ENCODE measurements at regions not wholly inside any gene's neighbourhood (a gene's known extent, or its start where the extent isn't known, plus 50 kb on each side); places are given as distances from the start of the nearest gene placed in this dataset.

DNA sequence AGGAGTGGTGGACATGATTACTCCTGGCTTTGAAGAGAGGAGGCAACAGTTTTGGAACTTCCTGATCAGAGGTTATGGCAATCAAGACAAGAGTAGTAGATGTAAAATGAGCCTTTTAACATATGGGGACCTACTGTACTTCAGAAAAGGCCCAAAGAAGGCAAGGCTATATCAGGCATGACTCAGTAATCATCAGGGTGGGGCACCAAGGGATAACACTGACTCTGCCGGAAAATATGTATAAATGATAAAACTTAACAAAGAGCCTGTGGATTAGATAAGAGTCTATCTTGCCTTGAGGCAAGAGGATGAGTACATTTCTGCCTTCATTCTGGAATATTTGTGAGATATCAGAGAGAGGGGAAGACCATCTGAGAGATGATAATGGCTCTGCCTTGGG, 1389.9 kb upstream of the MAP3K7 start:
- no peak overlapping the region for H3K9ac ChIP-seq (ENCODE audit: low read depth, low read length)
- no peak overlapping the region for H3K27ac ChIP-seq (ENCODE audit: low read depth, low read length)
- H3K4me1 ChIP-seq (ENCODE audit: control insufficient read depth, insufficient read depth, low read length), result no peaks in the 10 kb centered on the region
- H3K9me3 ChIP-seq (ENCODE audit: control insufficient read depth, insufficient read depth, low read length), result peaks cover 3% of the 10 kb centered on the region; the same call in 1 of the 2 replicates
- H3K4me3 ChIP-seq (ENCODE audit: low read depth, low read length), result no peak overlapping the region
- no peaks in the 10 kb centered on the region for H3K36me3 ChIP-seq (ENCODE audit: control insufficient read depth, insufficient read depth, low read length)
- H3K27me3 ChIP-seq (ENCODE audit: control insufficient read depth, insufficient read depth, low read length), result no peaks in the 10 kb centered on the region

DNA sequence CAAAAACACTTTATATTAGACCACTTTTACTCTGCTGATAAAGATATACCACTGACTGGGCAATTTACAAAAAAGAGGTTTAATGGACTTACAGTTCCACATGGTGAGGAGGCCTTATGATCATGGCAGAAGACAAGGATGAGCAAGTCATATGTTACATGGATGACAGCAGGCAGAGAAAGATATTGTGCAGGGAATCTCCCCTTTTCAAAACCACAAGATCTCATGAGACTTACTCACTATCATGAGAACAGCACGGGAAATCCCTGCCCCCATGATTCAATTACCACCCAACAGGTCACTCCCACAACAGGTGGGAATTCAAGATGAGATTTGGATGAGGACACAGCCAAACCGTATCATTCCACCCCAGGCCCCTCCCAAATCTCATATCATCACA, 1383.8 kb upstream of the MAP3K7 start:
- Histone ChIP-seq H3K4me1 (ENCODE audit: control insufficient read depth, insufficient read depth, low read length) (no peaks in the 10 kb centered on the region), H3K36me3 (ENCODE audit: control insufficient read depth, insufficient read depth, low read length) (no peaks in the 10 kb centered on the region), H3K4me3 (ENCODE audit: low read depth, low read length) (no peak overlapping the region), H3K9me3 (ENCODE audit: control insufficient read depth, insufficient read depth, low read length) (peaks cover 15% of the 10 kb centered on the region), H3K27ac (ENCODE audit: low read depth, low read length) (no peak overlapping the region), H3K9ac (ENCODE audit: low read depth, low read length) (no peak overlapping the region), H3K27me3 (ENCODE audit: control insufficient read depth, insufficient read depth, low read length) (no peaks in the 10 kb centered on the region)

DNA sequence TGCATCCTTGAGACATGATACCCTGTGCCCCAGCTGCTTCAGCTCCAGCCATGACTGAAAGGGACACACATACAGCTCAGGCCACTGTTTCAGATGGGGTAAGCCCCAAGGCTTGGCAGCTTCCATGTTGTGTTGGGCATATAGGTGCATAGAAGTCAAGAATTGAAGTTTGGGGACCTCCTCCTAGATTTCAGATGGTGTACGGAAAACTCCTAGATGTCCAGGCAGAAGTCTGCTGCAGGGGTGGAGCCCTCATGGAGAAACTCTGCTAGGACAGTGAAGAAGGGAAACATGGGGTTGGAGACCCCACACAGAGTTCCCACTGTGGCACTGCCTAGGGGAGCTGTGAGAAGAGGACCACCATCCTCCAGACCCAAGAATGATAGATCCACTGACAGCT, 1379.0 kb upstream of the MAP3K7 start:
- peaks cover 14% of the 10 kb centered on the region for H3K9me3 ChIP-seq (ENCODE audit: control insufficient read depth, insufficient read depth, low read length)
- H3K4me3 ChIP-seq (ENCODE audit: low read depth, low read length), result no peak overlapping the region
- H3K36me3 ChIP-seq (ENCODE audit: control insufficient read depth, insufficient read depth, low read length), result no peaks in the 10 kb centered on the region
- no peaks in the 10 kb centered on the region for H3K27me3 ChIP-seq (ENCODE audit: control insufficient read depth, insufficient read depth, low read length)
- no peak overlapping the region for H3K9ac ChIP-seq (ENCODE audit: low read depth, low read length)
- no peaks in the 10 kb centered on the region for H3K4me1 ChIP-seq (ENCODE audit: control insufficient read depth, insufficient read depth, low read length)
- H3K27ac ChIP-seq (ENCODE audit: low read depth, low read length), result no peak overlapping the region

- Histone ChIP-seq H3K9me3 (ENCODE audit: control insufficient read depth, insufficient read depth, low read length) (peaks cover 12% of the 10 kb centered on the region), H3K36me3 (ENCODE audit: control insufficient read depth, insufficient read depth, low read length) (no peaks in the 10 kb centered on the region), H3K4me3 (ENCODE audit: low read depth, low read length) (no peak overlapping the region), H3K4me1 (ENCODE audit: control insufficient read depth, insufficient read depth, low read length) (no peaks in the 10 kb centered on the region), H3K27ac (ENCODE audit: low read depth, low read length) (no peak overlapping the region), H3K9ac (ENCODE audit: low read depth, low read length) (no peak overlapping the region), H3K27me3 (ENCODE audit: control insufficient read depth, insufficient read depth, low read length) (no peaks in the 10 kb centered on the region)
Observed at GRCh38 chr6:91961671-91962070, 1374.8 kb upstream of the MAP3K7 start.

GRCh38 chr6:91961236-91961635, 1374.4 kb upstream of the MAP3K7 start:
- Histone ChIP-seq H3K4me1 (ENCODE audit: control insufficient read depth, insufficient read depth, low read length) (no peaks in the 10 kb centered on the region), H3K36me3 (ENCODE audit: control insufficient read depth, insufficient read depth, low read length) (no peaks in the 10 kb centered on the region), H3K4me3 (ENCODE audit: low read depth, low read length) (no peak overlapping the region), H3K27ac (ENCODE audit: low read depth, low read length) (no peak overlapping the region), H3K9me3 (ENCODE audit: control insufficient read depth, insufficient read depth, low read length) (peaks cover 8% of the 10 kb centered on the region), H3K27me3 (ENCODE audit: control insufficient read depth, insufficient read depth, low read length) (no peaks in the 10 kb centered on the region), H3K9ac (ENCODE audit: low read depth, low read length) (no peak overlapping the region)

DNA sequence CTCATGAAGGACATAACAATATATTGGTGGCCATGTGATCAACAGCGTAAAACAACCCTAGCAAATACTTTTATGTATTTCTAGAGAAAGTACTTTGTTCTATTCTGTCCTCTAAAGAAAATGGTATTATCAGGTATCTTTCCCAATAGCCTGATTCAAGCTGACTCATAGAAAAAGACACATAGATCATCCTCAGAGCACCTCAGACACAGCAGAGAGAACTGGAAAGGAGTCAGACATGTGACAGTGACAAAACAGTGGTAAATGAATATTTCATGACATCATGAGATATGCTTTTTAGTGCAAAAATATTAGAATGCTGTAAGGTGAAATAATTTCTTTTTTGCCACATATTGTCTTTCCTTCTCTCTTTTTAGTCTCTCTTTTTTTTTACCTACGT, 1355.0 kb upstream of the MAP3K7 start:
- Histone ChIP-seq H3K9me3 (ENCODE audit: control insufficient read depth, insufficient read depth, low read length) (peaks cover 8% of the 10 kb centered on the region), H3K4me3 (ENCODE audit: low read depth, low read length) (no peak overlapping the region), H3K27ac (ENCODE audit: low read depth, low read length) (no peak overlapping the region), H3K36me3 (ENCODE audit: control insufficient read depth, insufficient read depth, low read length) (no peaks in the 10 kb centered on the region), H3K9ac (ENCODE audit: low read depth, low read length) (no peak overlapping the region), H3K4me1 (ENCODE audit: control insufficient read depth, insufficient read depth, low read length) (no peaks in the 10 kb centered on the region), H3K27me3 (ENCODE audit: control insufficient read depth, insufficient read depth, low read length) (no peaks in the 10 kb centered on the region)

GRCh38 chr6:91940801-91941200, 1353.9 kb upstream of the MAP3K7 start:
- Histone ChIP-seq H3K9ac (ENCODE audit: low read depth, low read length) (no peak overlapping the region), H3K36me3 (ENCODE audit: control insufficient read depth, insufficient read depth, low read length) (no peaks in the 10 kb centered on the region), H3K27ac (ENCODE audit: low read depth, low read length) (no peak overlapping the region), H3K9me3 (ENCODE audit: control insufficient read depth, insufficient read depth, low read length) (0 out of 2 replicates have a peak, but pooled peaks cover 3% of the 10 kb centered on the region), H3K27me3 (ENCODE audit: control insufficient read depth, insufficient read depth, low read length) (no peaks in the 10 kb centered on the region), H3K4me1 (ENCODE audit: control insufficient read depth, insufficient read depth, low read length) (no peaks in the 10 kb centered on the region), H3K4me3 (ENCODE audit: low read depth, low read length) (no peak overlapping the region)

DNA sequence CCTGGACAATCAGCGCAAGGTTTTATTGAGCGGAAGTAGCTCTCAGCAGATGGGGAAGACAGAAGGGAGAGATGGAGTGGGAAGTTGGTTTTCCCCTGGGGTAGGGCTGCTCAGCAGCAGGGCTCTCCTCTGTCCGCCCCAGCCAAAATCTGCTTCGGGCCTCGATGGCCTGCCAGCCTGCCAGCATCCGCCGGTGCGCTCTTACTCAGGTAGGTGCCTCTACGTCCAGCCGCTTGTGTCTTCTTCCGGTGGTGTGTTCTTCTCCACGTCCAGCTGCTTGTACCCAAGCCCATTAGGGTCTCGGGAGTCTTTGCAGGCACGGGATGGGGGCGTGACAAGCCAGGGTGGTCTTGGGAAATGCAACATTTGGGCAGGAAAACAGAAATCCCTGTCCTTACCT, 1340.0 kb upstream of the MAP3K7 start:
- Histone ChIP-seq H3K9ac (ENCODE audit: low read depth, low read length) (no peak overlapping the region), H3K27ac (ENCODE audit: low read depth, low read length) (no peak overlapping the region), H3K27me3 (ENCODE audit: control insufficient read depth, insufficient read depth, low read length) (no peaks in the 10 kb centered on the region), H3K9me3 (ENCODE audit: control insufficient read depth, insufficient read depth, low read length) (no peaks in the 10 kb centered on the region), H3K4me3 (ENCODE audit: low read depth, low read length) (no peak overlapping the region), H3K36me3 (ENCODE audit: control insufficient read depth, insufficient read depth, low read length) (no peaks in the 10 kb centered on the region), H3K4me1 (ENCODE audit: control insufficient read depth, insufficient read depth, low read length) (no peaks in the 10 kb centered on the region)

DNA sequence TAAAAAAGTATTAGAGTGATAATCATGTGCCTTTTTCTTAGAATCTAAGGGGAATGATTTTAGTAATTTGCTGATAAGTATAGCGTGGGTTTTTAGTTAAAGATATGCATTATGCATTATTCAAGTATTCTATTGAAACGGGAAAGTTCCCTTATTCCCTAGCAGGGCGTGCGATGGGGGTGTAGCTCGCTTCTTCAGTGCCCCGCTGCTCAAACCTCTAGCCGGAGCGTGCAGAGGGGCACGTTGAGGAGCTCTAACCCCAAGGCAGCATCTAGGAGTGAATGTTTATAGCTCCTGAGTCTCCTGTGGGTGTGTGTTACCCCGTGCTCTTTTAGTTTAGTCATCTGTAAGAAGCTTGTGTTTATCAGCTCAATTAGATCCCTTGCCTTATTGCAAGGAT, 1339.5 kb upstream of the MAP3K7 start:
- H3K36me3 ChIP-seq (ENCODE audit: control insufficient read depth, insufficient read depth, low read length), result no peaks in the 10 kb centered on the region
- H3K9me3 ChIP-seq (ENCODE audit: control insufficient read depth, insufficient read depth, low read length), result no peaks in the 10 kb centered on the region
- no peaks in the 10 kb centered on the region for H3K27me3 ChIP-seq (ENCODE audit: control insufficient read depth, insufficient read depth, low read length)
- H3K4me1 ChIP-seq (ENCODE audit: control insufficient read depth, insufficient read depth, low read length), result no peaks in the 10 kb centered on the region
- H3K4me3 ChIP-seq (ENCODE audit: low read depth, low read length), result no peak overlapping the region
- no peak overlapping the region for H3K9ac ChIP-seq (ENCODE audit: low read depth, low read length)
- no peak overlapping the region for H3K27ac ChIP-seq (ENCODE audit: low read depth, low read length)

- H3K4me3 ChIP-seq (ENCODE audit: low read depth, low read length), result no peak overlapping the region
- no peaks in the 10 kb centered on the region for H3K36me3 ChIP-seq (ENCODE audit: control insufficient read depth, insufficient read depth, low read length)
- no peak overlapping the region for H3K9ac ChIP-seq (ENCODE audit: low read depth, low read length)
- no peaks in the 10 kb centered on the region for H3K4me1 ChIP-seq (ENCODE audit: control insufficient read depth, insufficient read depth, low read length)
- H3K9me3 ChIP-seq (ENCODE audit: control insufficient read depth, insufficient read depth, low read length), result no peaks in the 10 kb centered on the region
- H3K27me3 ChIP-seq (ENCODE audit: control insufficient read depth, insufficient read depth, low read length), result no peaks in the 10 kb centered on the region
- H3K27ac ChIP-seq (ENCODE audit: low read depth, low read length), result no peak overlapping the region
Observed at GRCh38 chr6:91911945-91912344, 1325.1 kb upstream of the MAP3K7 start.

DNA sequence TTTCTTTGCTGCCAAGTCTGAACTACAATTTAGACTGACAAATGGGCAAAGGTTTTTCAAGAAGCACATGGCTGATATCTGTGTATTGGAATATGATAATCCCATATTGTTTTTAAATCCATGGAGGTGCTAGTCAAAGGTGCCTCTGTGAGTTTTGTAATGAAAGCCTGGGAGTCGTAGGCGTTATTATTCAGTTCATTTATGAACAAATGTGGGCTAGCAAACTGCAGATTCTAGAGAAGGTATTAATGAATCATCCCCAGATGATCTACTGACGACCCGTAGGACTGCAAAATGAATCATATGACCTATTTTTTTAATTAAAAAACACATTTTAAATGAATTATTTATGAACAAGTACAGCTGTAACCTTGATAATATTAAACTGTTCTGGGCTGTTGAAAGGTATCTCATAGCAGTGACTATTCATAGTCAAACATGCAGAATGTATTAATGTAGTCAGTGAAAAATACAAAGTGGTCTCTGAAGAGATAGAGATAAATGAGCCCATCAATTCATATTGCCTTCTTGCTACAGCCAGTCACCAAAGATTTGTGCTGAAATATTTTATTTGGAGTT, 1317.8 kb upstream of the MAP3K7 start:
- no peak overlapping the region for H3K27ac ChIP-seq (ENCODE audit: low read depth, low read length)
- H3K9ac ChIP-seq (ENCODE audit: low read depth, low read length), result no peak overlapping the region
- no peaks in the 10 kb centered on the region for H3K4me1 ChIP-seq (ENCODE audit: control insufficient read depth, insufficient read depth, low read length)
- H3K4me3 ChIP-seq (ENCODE audit: low read depth, low read length), result no peak overlapping the region
- H3K36me3 ChIP-seq (ENCODE audit: control insufficient read depth, insufficient read depth, low read length), result no peaks in the 10 kb centered on the region
- no peaks in the 10 kb centered on the region for H3K27me3 ChIP-seq (ENCODE audit: control insufficient read depth, insufficient read depth, low read length)
- H3K9me3 ChIP-seq (ENCODE audit: control insufficient read depth, insufficient read depth, low read length), result no peaks in the 10 kb centered on the region

Data from HUES48 (cell line).